MCF 10A (cell line): ENCODE measurements at regions not wholly inside any gene's neighbourhood (a gene's known extent, or its start where the extent isn't known, plus 50 kb on each side); places are given as distances from the start of the nearest gene placed in this dataset.

Experiments used
- BruUV-seq: library from RNA; stranded (reverse); fragments of 400-500 nt; replicated peaks from 2 replicates; lab custom pipeline; 2021; lab: Mats Ljungman, UMichigan
- CTCF ChIA-PET: fragments of 300-600 bp; sonication (Branson Sonifier 250); formaldehyde crosslinking; extraction: SDS; loops from one replicate; lab custom pipeline; 2021; ENCODE audit warnings: antibody characterized with exemption, inconsistent platforms; lab: Yijun Ruan, JAX
- POLR2A ChIA-PET: fragments of 300-600, 350-650 bp; sonication (Branson Sonifier 250); formaldehyde crosslinking; extraction: SDS; loops from one replicate; lab custom pipeline; 2020; ENCODE audit warnings: antibody characterized with exemption, inconsistent platforms; lab: Yijun Ruan, JAX
- DNase-seq: peaks from one replicate; pipeline ENCODE4 v3.0.0-alpha.2; 2018; ENCODE audit not compliant: unreplicated experiment
- H3K27ac Mint-ChIP-seq: one replicate; pipeline ENCODE4 v1.8.0; 2022; ENCODE audit warnings: mild to moderate bottlenecking, low read depth, mixed read lengths; ENCODE audit not compliant: unreplicated experiment
- H3K27me3 Mint-ChIP-seq: one replicate; pipeline ENCODE4 v1.8.0; 2022; ENCODE audit warnings: mixed read lengths; ENCODE audit not compliant: insufficient read depth, unreplicated experiment
- H3K36me3 Mint-ChIP-seq: one replicate; pipeline ENCODE4 v1.8.0; 2022; ENCODE audit warnings: mild to moderate bottlenecking, moderate library complexity, mixed read lengths; ENCODE audit not compliant: insufficient read depth, unreplicated experiment
- H3K4me1 Mint-ChIP-seq: one replicate; pipeline ENCODE4 v1.8.0; 2022; ENCODE audit warnings: mixed read lengths; ENCODE audit not compliant: insufficient read depth, unreplicated experiment
- H3K4me3 Mint-ChIP-seq: one replicate; pipeline ENCODE4 v1.8.0; 2022; ENCODE audit warnings: mild to moderate bottlenecking, moderate library complexity, mixed read lengths; ENCODE audit not compliant: unreplicated experiment
- H3K9me3 Mint-ChIP-seq: one replicate; pipeline ENCODE4 v1.8.0; 2022; ENCODE audit warnings: mixed read lengths; ENCODE audit not compliant: unreplicated experiment
- intact Hi-C: fragments of 100-400 bp; cut with micrococcal nuclease; formaldehyde crosslinking; loops from 2 replicates; pipeline ENCODE4 v1.14.1; 2022
- TF ChIP-seq, protein P1 (sequence below): fragments of 200-600 bp; IDR thresholded peaks from one replicate; pipeline ENCODE4 v1.8.0; 2022; ENCODE audit warnings: antibody characterized with exemption, mild to moderate bottlenecking; ENCODE audit not compliant: unreplicated experiment

DNA sequence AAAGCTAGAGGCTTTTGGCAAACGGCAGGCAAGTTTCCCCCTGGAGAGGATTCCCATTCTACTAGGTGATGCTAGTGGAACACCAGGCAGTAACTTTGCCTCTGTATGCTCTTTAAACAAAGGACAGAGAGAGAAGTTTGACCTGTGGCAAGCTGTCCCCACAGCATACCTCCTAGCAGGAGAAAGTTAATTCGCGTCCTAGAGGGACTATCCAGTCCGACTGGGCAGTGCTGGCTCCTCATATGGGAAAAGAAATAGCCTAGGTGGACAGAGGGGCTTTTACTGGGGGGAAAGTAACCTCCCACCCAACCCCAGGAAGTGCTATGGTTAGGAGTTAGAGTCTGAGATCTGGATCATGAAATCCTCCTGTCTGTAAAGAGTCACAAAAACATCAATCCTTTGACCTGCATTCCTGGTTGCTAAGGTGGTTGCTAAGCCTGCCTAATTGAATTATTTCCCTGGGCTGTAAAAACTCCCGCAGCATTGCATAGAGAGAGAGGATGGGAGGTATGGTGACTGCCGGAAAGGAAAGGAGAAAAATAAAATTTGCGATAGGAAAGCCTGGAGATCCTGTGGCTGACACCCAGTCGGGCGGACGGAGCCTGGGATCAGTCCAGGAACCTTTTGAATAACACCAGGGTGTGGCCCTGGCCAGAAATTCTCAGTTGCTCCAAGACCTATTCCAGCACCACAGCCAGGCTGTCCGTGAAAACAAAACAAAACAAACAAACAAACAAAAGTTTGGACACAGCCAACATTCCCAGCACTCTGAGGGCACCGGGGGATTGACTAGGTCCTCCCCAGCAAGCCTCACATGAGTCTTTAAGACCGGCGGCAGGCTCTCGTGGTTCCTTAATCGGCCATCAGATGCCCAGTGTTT lies 67.7 kb upstream of the ATP11B start:
- ChIA-PET POLR2A (interaction anchor here (0.6 kb wide), 1 partner anchor 510 kb away, joined by 3 read pairs; no protein-coding TSS in a partner anchor), CTCF (interaction anchor here (0.7 to 1.6 kb wide), 3 partner anchors 14 to 22 kb away, joined by 3 to 5 read pairs (median 3); no protein-coding TSS in a partner anchor)
- H3K27ac Mint-ChIP-seq: no peak overlapping the region
- intact Hi-C loops: no loop called here
- no peaks in the 10 kb centered on the region for H3K27me3 Mint-ChIP-seq
- H3K9me3 Mint-ChIP-seq: no peaks in the 10 kb centered on the region
- H3K4me1 Mint-ChIP-seq: no peaks in the 10 kb centered on the region
- no peak overlapping the region for H3K4me3 Mint-ChIP-seq
- TF ChIP-seq, protein P1, sequence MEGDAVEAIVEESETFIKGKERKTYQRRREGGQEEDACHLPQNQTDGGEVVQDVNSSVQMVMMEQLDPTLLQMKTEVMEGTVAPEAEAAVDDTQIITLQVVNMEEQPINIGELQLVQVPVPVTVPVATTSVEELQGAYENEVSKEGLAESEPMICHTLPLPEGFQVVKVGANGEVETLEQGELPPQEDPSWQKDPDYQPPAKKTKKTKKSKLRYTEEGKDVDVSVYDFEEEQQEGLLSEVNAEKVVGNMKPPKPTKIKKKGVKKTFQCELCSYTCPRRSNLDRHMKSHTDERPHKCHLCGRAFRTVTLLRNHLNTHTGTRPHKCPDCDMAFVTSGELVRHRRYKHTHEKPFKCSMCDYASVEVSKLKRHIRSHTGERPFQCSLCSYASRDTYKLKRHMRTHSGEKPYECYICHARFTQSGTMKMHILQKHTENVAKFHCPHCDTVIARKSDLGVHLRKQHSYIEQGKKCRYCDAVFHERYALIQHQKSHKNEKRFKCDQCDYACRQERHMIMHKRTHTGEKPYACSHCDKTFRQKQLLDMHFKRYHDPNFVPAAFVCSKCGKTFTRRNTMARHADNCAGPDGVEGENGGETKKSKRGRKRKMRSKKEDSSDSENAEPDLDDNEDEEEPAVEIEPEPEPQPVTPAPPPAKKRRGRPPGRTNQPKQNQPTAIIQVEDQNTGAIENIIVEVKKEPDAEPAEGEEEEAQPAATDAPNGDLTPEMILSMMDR: no peak
- DNase-seq: no peak
- H3K36me3 Mint-ChIP-seq: peaks cover 6% of the 10 kb centered on the region
- BruUV-seq: no TSS peak

DNA sequence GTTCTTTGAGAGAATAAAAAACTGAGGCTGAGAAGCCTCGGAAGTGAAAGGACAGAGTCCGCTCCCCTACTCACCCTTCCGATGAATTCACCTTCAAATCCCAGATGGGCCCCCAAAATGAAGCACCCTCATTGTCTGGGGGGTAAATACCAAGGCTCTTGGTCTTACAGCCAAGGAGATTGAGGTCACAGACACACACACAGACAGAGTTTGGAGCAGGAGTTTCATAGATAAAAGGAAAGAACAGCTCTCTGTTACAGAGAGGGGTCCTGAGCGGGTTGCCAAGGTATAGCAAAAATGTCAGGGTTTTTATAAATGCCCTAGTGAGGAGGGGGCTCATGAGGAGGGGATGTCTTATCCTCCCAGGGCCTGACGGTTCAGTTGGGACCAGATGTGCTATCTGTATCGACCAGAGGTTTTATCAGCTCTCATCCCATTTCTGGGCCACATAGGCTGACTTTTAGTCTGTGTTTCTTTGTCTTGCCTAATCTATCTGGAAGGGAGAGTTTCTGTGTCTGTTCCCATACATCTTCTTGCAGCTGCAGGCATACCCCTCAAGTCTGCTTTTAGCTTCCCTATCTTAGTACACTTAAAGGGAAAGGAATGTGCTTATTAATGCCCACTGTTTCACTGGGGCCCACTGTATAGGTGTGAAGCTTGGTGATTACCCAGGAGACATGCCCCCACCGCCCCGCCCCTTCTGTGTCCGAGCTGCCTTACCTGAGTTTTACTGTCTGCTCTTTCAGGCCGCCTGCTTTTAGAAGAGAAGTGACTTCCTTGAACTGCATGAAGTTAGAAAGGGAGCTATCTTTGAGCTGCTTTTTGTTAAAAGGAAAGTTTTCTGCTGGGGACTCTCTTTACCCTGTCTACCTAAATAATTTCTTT lies 66.8 kb upstream of the ATP11B start:
- Mint-ChIP-seq H3K36me3 (peaks cover 6% of the 10 kb centered on the region), H3K27ac (no peak overlapping the region), H3K4me3 (no peak overlapping the region), H3K4me1 (no peaks in the 10 kb centered on the region), H3K27me3 (no peaks in the 10 kb centered on the region), H3K9me3 (no peaks in the 10 kb centered on the region)
- no TSS peak for BruUV-seq
- TF ChIP-seq, protein P1: no peak
- ChIA-PET POLR2A (no interaction called here), CTCF (interaction anchor here (0.7 to 1.6 kb wide), 5 partner anchors 15 to 1025 kb away, joined by 3 to 5 read pairs (median 3); no protein-coding TSS in a partner anchor)
- intact Hi-C loops: no loop called here
- no peak for DNase-seq

DNA sequence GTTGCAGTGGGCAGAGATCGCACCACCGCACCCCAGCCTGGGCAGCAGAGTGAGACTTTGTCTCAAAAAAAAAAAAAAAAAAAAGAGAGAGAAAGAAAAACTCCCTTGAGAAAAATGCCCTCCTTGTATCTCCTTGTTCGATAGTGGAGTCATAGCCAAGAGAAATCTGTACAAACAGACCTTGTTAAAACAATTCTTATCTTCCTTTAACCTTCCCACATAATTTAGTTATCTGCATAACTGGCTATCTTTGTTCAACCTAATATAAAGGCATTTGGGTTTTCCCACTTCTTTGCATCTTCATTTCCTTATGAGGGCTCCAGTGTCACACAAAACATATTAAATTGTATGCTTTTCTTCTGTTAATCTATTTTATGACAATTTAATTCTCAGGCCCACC lies 65.1 kb upstream of the ATP11B start:
- Mint-ChIP-seq H3K27ac (no peak overlapping the region), H3K4me3 (no peak overlapping the region), H3K36me3 (peaks cover 6% of the 10 kb centered on the region), H3K27me3 (no peaks in the 10 kb centered on the region), H3K9me3 (no peaks in the 10 kb centered on the region), H3K4me1 (no peaks in the 10 kb centered on the region)
- CTCF ChIA-PET: interaction anchor here (0.7 to 1.0 kb wide), 4 partner anchors 12 to 153 kb away, joined by 3 read pairs; no protein-coding TSS in a partner anchor
- intact Hi-C loops: no loop called here
- TF ChIP-seq, protein P1: no peak
- POLR2A ChIA-PET: no interaction called here
- BruUV-seq: no TSS peak
- DNase-seq: no peak
